Mammary epithelial cell (primary cell): ENCODE measurements at regions not wholly inside any gene's neighbourhood (a gene's known extent, or its start where the extent isn't known, plus 50 kb on each side); places are given as distances from the start of the nearest gene placed in this dataset.

Experiments used
- CTCF ChIP-seq, 2 donors: IDR thresholded peaks in 1 of 2; conservative IDR thresholded peaks in 1 of 2; 2 replicates each; pipeline ENCODE4 v1.5.1; 2011 to 2012; ENCODE audit warnings: inconsistent platforms in 2 of 2, low read length in 2 of 2, mild to moderate bottlenecking in 2 of 2, control low read depth in 1 of 2, low read depth in 1 of 2; ENCODE audit not compliant: insufficient read depth in 1 of 2; ENCODE audit errors: extremely low read depth in 1 of 2
- EZH2 ChIP-seq: IDR thresholded peaks from 2 replicates; pipeline ENCODE4 v1.6.1; 2012; ENCODE audit warnings: low read length, inconsistent platforms, borderline replicate concordance

GRCh38 chr11:15849257-15849656, 507.1 kb downstream of the SOX6 start:
- TF ChIP-seq CTCF (conservative IDR thresholded peaks at IDR 0.05 in 1 of 2, IDR thresholded peaks at IDR 0.05 in 1 of 2; ENCODE audit: extremely low read depth in 1 of 2, insufficient read depth in 1 of 2, low read depth in 1 of 2, low read length in 2 of 2) (no peak), EZH2 (no peak)
